IPS-20b (cell line): ENCODE measurements at regions not wholly inside any gene's neighbourhood (a gene's known extent, or its start where the extent isn't known, plus 50 kb on each side); places are given as distances from the start of the nearest gene placed in this dataset.

Experiments used
- H3K27ac ChIP-seq: one replicate; pipeline ENCODE4 v1.5.1; 2013; ENCODE audit warnings: low read length
- H3K27me3 ChIP-seq: 2 replicates; pipeline ENCODE4 v1.6.1; 2013; ENCODE audit warnings: mild to moderate bottlenecking, low read length, inconsistent platforms; ENCODE audit not compliant: insufficient read depth
- H3K36me3 ChIP-seq: 2 replicates; pipeline ENCODE4 v1.6.1; 2013; ENCODE audit warnings: low read depth, mild to moderate bottlenecking, inconsistent platforms, low read length, moderate library complexity; ENCODE audit not compliant: insufficient read depth
- H3K4me1 ChIP-seq: 2 replicates; pipeline ENCODE4 v1.6.1; 2013; ENCODE audit warnings: mild to moderate bottlenecking, control low read depth, inconsistent platforms, low read length, moderate library complexity; ENCODE audit not compliant: insufficient read depth
- H3K4me3 ChIP-seq: 2 replicates; pipeline ENCODE4 v1.5.1; 2013; ENCODE audit warnings: mild to moderate bottlenecking, low read length, inconsistent platforms
- H3K9ac ChIP-seq: 2 replicates; pipeline ENCODE4 v1.6.1; 2013; ENCODE audit warnings: low read depth, mild to moderate bottlenecking, inconsistent platforms, low read length, moderate library complexity
- H3K9me3 ChIP-seq: 2 replicates; pipeline ENCODE4 v1.6.1; 2013; ENCODE audit warnings: mild to moderate bottlenecking, low read depth, low read length, inconsistent platforms; ENCODE audit not compliant: insufficient read depth

- Histone ChIP-seq H3K27me3 (no peaks in the 10 kb centered on the region), H3K9me3 (no peaks in the 10 kb centered on the region)
Measured at GRCh38 chr17:5698959-5699358, 114.7 kb upstream of the NLRP1 start.

GRCh38 chr17:5699814-5700213 lies 115.5 kb upstream of the NLRP1 start:
- no peak overlapping the region for H3K27ac ChIP-seq
- peaks cover 28% of the 10 kb centered on the region; the same call in 1 of the 2 replicates for H3K4me1 ChIP-seq
- H3K4me3 ChIP-seq = peak overlapping the region; percentile 14; the same call in 1 of the 2 replicates
- H3K36me3 ChIP-seq = no peaks in the 10 kb centered on the region
- H3K9ac ChIP-seq = peak overlapping the region; percentile 44; the same call in 1 of the 2 replicates
- H3K27me3 ChIP-seq = no peaks in the 10 kb centered on the region
- no peaks in the 10 kb centered on the region for H3K9me3 ChIP-seq

More at GRCh38 chr17:5698959-5699358, 114.7 kb upstream of the NLRP1 start:
- no peak overlapping the region for H3K27ac ChIP-seq
- no peaks in the 10 kb centered on the region for H3K36me3 ChIP-seq
- H3K4me3 ChIP-seq = peak overlapping the region; percentile 3; the same call in 1 of the 2 replicates
- peaks cover 32% of the 10 kb centered on the region; the same call in 1 of the 2 replicates for H3K4me1 ChIP-seq
- H3K9ac ChIP-seq = no peak overlapping the region

GRCh38 chr17:5700745-5701144 lies 116.4 kb upstream of the NLRP1 start:
- no peak overlapping the region for H3K27ac ChIP-seq

GRCh38 chr17:5701381-5701780 lies 117.1 kb upstream of the NLRP1 start:
- H3K4me1 ChIP-seq = peaks cover 32% of the 10 kb centered on the region; the same call in 1 of the 2 replicates
- no peak overlapping the region for H3K27ac ChIP-seq
- no peak overlapping the region; the same call in 1 of the 2 replicates for H3K9ac ChIP-seq
- H3K9me3 ChIP-seq = no peaks in the 10 kb centered on the region
- H3K4me3 ChIP-seq = no peak overlapping the region
- H3K27me3 ChIP-seq = no peaks in the 10 kb centered on the region
- H3K36me3 ChIP-seq = no peaks in the 10 kb centered on the region

More at GRCh38 chr17:5700745-5701144, 116.4 kb upstream of the NLRP1 start:
- Histone ChIP-seq H3K36me3 (no peaks in the 10 kb centered on the region), H3K4me1 (peaks cover 32% of the 10 kb centered on the region; the same call in 1 of the 2 replicates), H3K4me3 (no peak overlapping the region), H3K9ac (peak overlapping the region; percentile 44; the same call in 1 of the 2 replicates), H3K27me3 (no peaks in the 10 kb centered on the region), H3K9me3 (no peaks in the 10 kb centered on the region)

- Histone ChIP-seq H3K4me1 (peaks cover 32% of the 10 kb centered on the region; the same call in 1 of the 2 replicates), H3K36me3 (no peaks in the 10 kb centered on the region), H3K4me3 (no peak overlapping the region), H3K27me3 (no peaks in the 10 kb centered on the region), H3K27ac (no peak overlapping the region), H3K9ac (0 out of 2 replicates have a peak overlapping the region, but pooled peaks have one; percentile 6), H3K9me3 (no peaks in the 10 kb centered on the region)
Measured at GRCh38 chr17:5702951-5703510, 118.7 kb upstream of the NLRP1 start.

- H3K4me3 ChIP-seq = no peak overlapping the region
- H3K9ac ChIP-seq = no peak overlapping the region
- H3K36me3 ChIP-seq = no peaks in the 10 kb centered on the region
- no peaks in the 10 kb centered on the region for H3K27me3 ChIP-seq
- no peak overlapping the region for H3K27ac ChIP-seq
- peaks cover 29% of the 10 kb centered on the region; the same call in 1 of the 2 replicates for H3K4me1 ChIP-seq
- H3K9me3 ChIP-seq = no peaks in the 10 kb centered on the region
Measured at GRCh38 chr17:5703736-5704135, 119.4 kb upstream of the NLRP1 start.

GRCh38 chr17:5705081-5705875 lies 121.0 kb upstream of the NLRP1 start:
- Histone ChIP-seq H3K4me1 (peaks cover 18% of the 10 kb centered on the region; the same call in 1 of the 2 replicates), H3K9ac (no peak overlapping the region), H3K4me3 (no peak overlapping the region), H3K9me3 (no peaks in the 10 kb centered on the region), H3K27ac (no peak overlapping the region), H3K36me3 (no peaks in the 10 kb centered on the region), H3K27me3 (no peaks in the 10 kb centered on the region)

- Histone ChIP-seq H3K36me3 (no peaks in the 10 kb centered on the region), H3K27ac (no peak overlapping the region), H3K9me3 (no peaks in the 10 kb centered on the region), H3K27me3 (no peaks in the 10 kb centered on the region), H3K9ac (no peak overlapping the region), H3K4me3 (no peak overlapping the region), H3K4me1 (peaks cover 15% of the 10 kb centered on the region; the same call in 1 of the 2 replicates)
Measured at GRCh38 chr17:5705876-5706576, 121.7 kb upstream of the NLRP1 start.

GRCh38 chr17:5706577-5707210 lies 122.4 kb upstream of the NLRP1 start:
- Histone ChIP-seq H3K4me1 (peaks cover 9% of the 10 kb centered on the region; the same call in 1 of the 2 replicates), H3K27ac (no peak overlapping the region), H3K9me3 (no peaks in the 10 kb centered on the region), H3K9ac (no peak overlapping the region), H3K4me3 (no peak overlapping the region), H3K27me3 (no peaks in the 10 kb centered on the region), H3K36me3 (no peaks in the 10 kb centered on the region)

GRCh38 chr17:5707482-5707881 lies 123.2 kb upstream of the NLRP1 start:
- Histone ChIP-seq H3K27me3 (no peaks in the 10 kb centered on the region), H3K9ac (no peak overlapping the region)

GRCh38 chr17:5708344-5708743 lies 124.0 kb upstream of the NLRP1 start:
- Histone ChIP-seq H3K4me3 (no peak overlapping the region), H3K36me3 (no peaks in the 10 kb centered on the region), H3K27ac (no peak overlapping the region), H3K4me1 (peaks cover 6% of the 10 kb centered on the region; the same call in 1 of the 2 replicates), H3K27me3 (no peaks in the 10 kb centered on the region), H3K9ac (no peak overlapping the region), H3K9me3 (no peaks in the 10 kb centered on the region)

More at GRCh38 chr17:5707482-5707881, 123.2 kb upstream of the NLRP1 start:
- peaks cover 9% of the 10 kb centered on the region; the same call in 1 of the 2 replicates for H3K4me1 ChIP-seq
- no peak overlapping the region for H3K4me3 ChIP-seq
- no peaks in the 10 kb centered on the region for H3K36me3 ChIP-seq
- H3K27ac ChIP-seq = no peak overlapping the region
- H3K9me3 ChIP-seq = no peaks in the 10 kb centered on the region
